GM23338 (cell line): ENCODE measurements at regions not wholly inside any gene's neighbourhood (a gene's known extent, or its start where the extent isn't known, plus 50 kb on each side); places are given as distances from the start of the nearest gene placed in this dataset.

Source experiments
- ATAC-seq: fragments of 200-7000 bp; cut with Tn5 transposase; 3 replicates; pipeline ENCODE4 v1.9.1; 2020
- DNase-seq: peaks from one replicate; pipeline ENCODE4 v3.0.0-alpha.2; 2015; ENCODE audit warnings: low spot score
- H2AFZ ChIP-seq: fragments of 200-600 bp; sonication (generic); 2 replicates; pipeline ENCODE4 v1.8.0; 2016; ENCODE audit warnings: antibody characterized with exemption, mild to moderate bottlenecking, moderate library complexity
- H3F3A ChIP-seq: fragments of 200-600 bp; sonication (generic); replicated peaks from 2 replicates; pipeline ENCODE4 v1.8.0; 2017; ENCODE audit warnings: antibody characterized with exemption, mixed run types, low read depth
- H3K27ac ChIP-seq: fragments of 200-600 bp; sonication (generic); 2 replicates; pipeline ENCODE4 v1.6.1; 2016; ENCODE audit warnings: low read depth
- H3K27me3 ChIP-seq: fragments of 200-600 bp; sonication (generic); 2 replicates; pipeline ENCODE4 v1.8.0; 2016; ENCODE audit warnings: mild to moderate bottlenecking, mixed run types, moderate library complexity; ENCODE audit not compliant: insufficient read depth
- H3K36me3 ChIP-seq: fragments of 200-600 bp; sonication (generic); 2 replicates; pipeline ENCODE4 v1.8.0; 2016; ENCODE audit warnings: mild to moderate bottlenecking; ENCODE audit not compliant: insufficient read depth
- H3K4me1 ChIP-seq: fragments of 200-600 bp; sonication (generic); 2 replicates; pipeline ENCODE4 v1.8.0; 2016; ENCODE audit warnings: mild to moderate bottlenecking, moderate library complexity; ENCODE audit not compliant: insufficient read depth
- H3K4me2 ChIP-seq: fragments of 200-600 bp; sonication (generic); 2 replicates; pipeline ENCODE4 v1.7.1; 2017; ENCODE audit warnings: mixed run types
- H3K4me3 ChIP-seq: fragments of 200-600 bp; sonication (generic); 2 replicates; pipeline ENCODE4 v1.6.1; 2016; ENCODE audit warnings: mixed run types
- H3K79me2 ChIP-seq: fragments of 200-600 bp; sonication (generic); replicated peaks from 2 replicates; pipeline ENCODE4 v1.8.0; 2017; ENCODE audit warnings: mild to moderate bottlenecking; ENCODE audit not compliant: insufficient read depth
- H3K9me2 ChIP-seq: fragments of 200-600 bp; sonication (generic); 2 replicates; pipeline ENCODE4 v1.8.0; 2017; ENCODE audit not compliant: insufficient read depth
- H4K20me1 ChIP-seq: fragments of 200-600 bp; sonication (generic); replicated peaks from 2 replicates; pipeline ENCODE4 v1.8.0; 2017; ENCODE audit warnings: mild to moderate bottlenecking; ENCODE audit not compliant: insufficient read depth
- H3K27ac Mint-ChIP-seq: 2 replicates; pipeline ENCODE4 v1.8.0; 2020; ENCODE audit warnings: inconsistent platforms, mild to moderate bottlenecking, moderate library complexity, mixed read lengths
- H3K27me3 Mint-ChIP-seq: 3 replicates; pipeline ENCODE4 v1.8.0; 2022; ENCODE audit warnings: low read depth, mild to moderate bottlenecking, moderate library complexity, mixed read lengths, inconsistent platforms; ENCODE audit not compliant: insufficient read depth, poor library complexity
- H3K36me3 Mint-ChIP-seq: 3 replicates; pipeline ENCODE4 v1.8.0; 2021; ENCODE audit warnings: low read depth, mild to moderate bottlenecking, inconsistent platforms, moderate library complexity, mixed read lengths
- H3K4me1 Mint-ChIP-seq: 3 replicates; pipeline ENCODE4 v1.8.0; 2020; ENCODE audit warnings: mild to moderate bottlenecking, inconsistent platforms, mixed read lengths
- H3K4me3 Mint-ChIP-seq: 3 replicates; pipeline ENCODE4 v1.8.0; 2021; ENCODE audit warnings: moderate library complexity, mild to moderate bottlenecking, inconsistent platforms, mixed read lengths
- H3K9me3 Mint-ChIP-seq: 3 replicates; pipeline ENCODE4 v1.8.0; 2020; ENCODE audit warnings: moderate library complexity, mild to moderate bottlenecking, inconsistent platforms, mixed read lengths
- CREB1 ChIP-seq: fragments of 250-450 bp; sonication (Bioruptor Pico); IDR thresholded peaks from 2 replicates; pipeline ENCODE4 v1.5.0; 2020; ENCODE audit warnings: low read depth, mild to moderate bottlenecking, moderate library complexity
- EZH2 ChIP-seq: fragments of 200-600 bp; sonication (generic); IDR thresholded peaks from one replicate; pipeline ENCODE4 v1.8.0; 2017; ENCODE audit warnings: antibody characterized with exemption, mild to moderate bottlenecking, low read depth; ENCODE audit not compliant: unreplicated experiment
- EZH2phosphoT487 ChIP-seq: fragments of 200-600 bp; sonication (generic); IDR thresholded peaks from one replicate; pipeline ENCODE4 v1.8.1; 2018; ENCODE audit warnings: antibody characterized with exemption; ENCODE audit not compliant: unreplicated experiment
- JUNB ChIP-seq: IDR thresholded peaks from one replicate; pipeline ENCODE4 v1.6.1; 2016; ENCODE audit warnings: antibody characterized with exemption; ENCODE audit not compliant: unreplicated experiment
- NANOG ChIP-seq: IDR thresholded peaks from 2 replicates; pipeline ENCODE4 v1.6.1; 2016; ENCODE audit warnings: antibody characterized with exemption, borderline replicate concordance
- POLR2AphosphoS5 ChIP-seq: IDR thresholded peaks from 2 replicates; pipeline ENCODE4 v1.6.1; 2016; ENCODE audit warnings: antibody characterized with exemption, low read depth
- STAT1 ChIP-seq: IDR thresholded peaks from one replicate; pipeline ENCODE4 v1.6.1; 2016; ENCODE audit warnings: antibody characterized with exemption; ENCODE audit not compliant: unreplicated experiment
- ZNF114 ChIP-seq: fragments of 250-450 bp; sonication (Bioruptor Pico); IDR thresholded peaks from 2 replicates; pipeline ENCODE4 v1.5.0; 2020; ENCODE audit warnings: mild to moderate bottlenecking, moderate library complexity
- ZNF331 ChIP-seq: fragments of 250-450 bp; sonication (Bioruptor Pico); IDR thresholded peaks from 2 replicates; pipeline ENCODE4 v1.5.0; 2020; ENCODE audit warnings: low read depth, mild to moderate bottlenecking, moderate library complexity
- TF ChIP-seq, protein P1 (sequence below): IDR thresholded peaks from 2 replicates; pipeline ENCODE4 v1.6.1; 2016; ENCODE audit warnings: antibody characterized with exemption
- TF ChIP-seq, protein P2 (sequence below): IDR thresholded peaks from one replicate; pipeline ENCODE4 v1.6.1; 2018; ENCODE audit warnings: antibody characterized with exemption; ENCODE audit not compliant: unreplicated experiment
- TF ChIP-seq, protein P3 (sequence below): fragments of 250-450 bp; sonication (Bioruptor Pico); IDR thresholded peaks from 2 replicates; pipeline ENCODE4 v1.5.0; 2020; ENCODE audit warnings: mild to moderate bottlenecking, moderate library complexity
- TF ChIP-seq, protein P4 (sequence below), 2 experiments: fragments of 200-600 bp in 1 of 2; sonication (generic) in 1 of 2; conservative IDR thresholded peaks; 2 replicates each; pipeline versions ENCODE4 v1.5.1 to v1.6.1; 2016 to 2017; ENCODE audit warnings: antibody characterized with exemption in 2 of 2, low read depth in 2 of 2, mild to moderate bottlenecking in 2 of 2, moderate library complexity in 1 of 2

DNA sequence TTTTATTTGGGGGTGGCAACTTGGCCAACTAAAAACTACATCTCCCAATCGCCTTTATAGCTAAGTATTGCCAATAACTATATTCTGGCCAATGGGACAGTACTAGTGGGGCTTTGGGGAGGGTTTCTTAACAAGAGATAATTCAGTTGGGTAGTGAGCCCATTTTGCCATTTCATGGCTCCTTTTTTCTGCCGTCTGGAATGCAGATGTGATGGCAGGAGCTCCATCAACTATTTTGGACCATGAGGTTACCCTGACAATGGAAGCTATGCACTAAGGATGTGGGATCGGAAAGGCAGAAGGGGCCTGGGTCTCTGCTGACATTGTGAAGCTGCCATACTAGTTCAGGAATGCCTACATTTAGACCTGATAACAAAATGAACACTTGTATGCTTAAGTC lies 67.0 kb upstream of the FOXC1 start:
- Histone ChIP-seq H3K4me3 (no peak overlapping the region), H3K79me2 (no peaks in the 10 kb centered on the region), H2AFZ (no peak overlapping the region), H3K4me2 (no peak overlapping the region), H3K36me3 (no peaks in the 10 kb centered on the region), H3K4me1 (no peaks in the 10 kb centered on the region), H3F3A (no peaks in the 10 kb centered on the region), H3K27ac (no peak overlapping the region), H3K27me3 (no peaks in the 10 kb centered on the region), H3K9me2 (peaks cover 4% of the 10 kb centered on the region), H4K20me1 (no peaks in the 10 kb centered on the region)
- DNase-seq (no peak), ATAC-seq (no peak)
- TF ChIP-seq CREB1 (CRISPR knock-in tag) = no peak
- no peak for TF ChIP-seq EZH2phosphoT487
- TF ChIP-seq, protein P1, sequence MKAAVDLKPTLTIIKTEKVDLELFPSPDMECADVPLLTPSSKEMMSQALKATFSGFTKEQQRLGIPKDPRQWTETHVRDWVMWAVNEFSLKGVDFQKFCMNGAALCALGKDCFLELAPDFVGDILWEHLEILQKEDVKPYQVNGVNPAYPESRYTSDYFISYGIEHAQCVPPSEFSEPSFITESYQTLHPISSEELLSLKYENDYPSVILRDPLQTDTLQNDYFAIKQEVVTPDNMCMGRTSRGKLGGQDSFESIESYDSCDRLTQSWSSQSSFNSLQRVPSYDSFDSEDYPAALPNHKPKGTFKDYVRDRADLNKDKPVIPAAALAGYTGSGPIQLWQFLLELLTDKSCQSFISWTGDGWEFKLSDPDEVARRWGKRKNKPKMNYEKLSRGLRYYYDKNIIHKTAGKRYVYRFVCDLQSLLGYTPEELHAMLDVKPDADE = no peak
- TF ChIP-seq, protein P2, sequence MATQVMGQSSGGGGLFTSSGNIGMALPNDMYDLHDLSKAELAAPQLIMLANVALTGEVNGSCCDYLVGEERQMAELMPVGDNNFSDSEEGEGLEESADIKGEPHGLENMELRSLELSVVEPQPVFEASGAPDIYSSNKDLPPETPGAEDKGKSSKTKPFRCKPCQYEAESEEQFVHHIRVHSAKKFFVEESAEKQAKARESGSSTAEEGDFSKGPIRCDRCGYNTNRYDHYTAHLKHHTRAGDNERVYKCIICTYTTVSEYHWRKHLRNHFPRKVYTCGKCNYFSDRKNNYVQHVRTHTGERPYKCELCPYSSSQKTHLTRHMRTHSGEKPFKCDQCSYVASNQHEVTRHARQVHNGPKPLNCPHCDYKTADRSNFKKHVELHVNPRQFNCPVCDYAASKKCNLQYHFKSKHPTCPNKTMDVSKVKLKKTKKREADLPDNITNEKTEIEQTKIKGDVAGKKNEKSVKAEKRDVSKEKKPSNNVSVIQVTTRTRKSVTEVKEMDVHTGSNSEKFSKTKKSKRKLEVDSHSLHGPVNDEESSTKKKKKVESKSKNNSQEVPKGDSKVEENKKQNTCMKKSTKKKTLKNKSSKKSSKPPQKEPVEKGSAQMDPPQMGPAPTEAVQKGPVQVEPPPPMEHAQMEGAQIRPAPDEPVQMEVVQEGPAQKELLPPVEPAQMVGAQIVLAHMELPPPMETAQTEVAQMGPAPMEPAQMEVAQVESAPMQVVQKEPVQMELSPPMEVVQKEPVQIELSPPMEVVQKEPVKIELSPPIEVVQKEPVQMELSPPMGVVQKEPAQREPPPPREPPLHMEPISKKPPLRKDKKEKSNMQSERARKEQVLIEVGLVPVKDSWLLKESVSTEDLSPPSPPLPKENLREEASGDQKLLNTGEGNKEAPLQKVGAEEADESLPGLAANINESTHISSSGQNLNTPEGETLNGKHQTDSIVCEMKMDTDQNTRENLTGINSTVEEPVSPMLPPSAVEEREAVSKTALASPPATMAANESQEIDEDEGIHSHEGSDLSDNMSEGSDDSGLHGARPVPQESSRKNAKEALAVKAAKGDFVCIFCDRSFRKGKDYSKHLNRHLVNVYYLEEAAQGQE = no peak
- no peak for TF ChIP-seq NANOG
- TF ChIP-seq, protein P3, sequence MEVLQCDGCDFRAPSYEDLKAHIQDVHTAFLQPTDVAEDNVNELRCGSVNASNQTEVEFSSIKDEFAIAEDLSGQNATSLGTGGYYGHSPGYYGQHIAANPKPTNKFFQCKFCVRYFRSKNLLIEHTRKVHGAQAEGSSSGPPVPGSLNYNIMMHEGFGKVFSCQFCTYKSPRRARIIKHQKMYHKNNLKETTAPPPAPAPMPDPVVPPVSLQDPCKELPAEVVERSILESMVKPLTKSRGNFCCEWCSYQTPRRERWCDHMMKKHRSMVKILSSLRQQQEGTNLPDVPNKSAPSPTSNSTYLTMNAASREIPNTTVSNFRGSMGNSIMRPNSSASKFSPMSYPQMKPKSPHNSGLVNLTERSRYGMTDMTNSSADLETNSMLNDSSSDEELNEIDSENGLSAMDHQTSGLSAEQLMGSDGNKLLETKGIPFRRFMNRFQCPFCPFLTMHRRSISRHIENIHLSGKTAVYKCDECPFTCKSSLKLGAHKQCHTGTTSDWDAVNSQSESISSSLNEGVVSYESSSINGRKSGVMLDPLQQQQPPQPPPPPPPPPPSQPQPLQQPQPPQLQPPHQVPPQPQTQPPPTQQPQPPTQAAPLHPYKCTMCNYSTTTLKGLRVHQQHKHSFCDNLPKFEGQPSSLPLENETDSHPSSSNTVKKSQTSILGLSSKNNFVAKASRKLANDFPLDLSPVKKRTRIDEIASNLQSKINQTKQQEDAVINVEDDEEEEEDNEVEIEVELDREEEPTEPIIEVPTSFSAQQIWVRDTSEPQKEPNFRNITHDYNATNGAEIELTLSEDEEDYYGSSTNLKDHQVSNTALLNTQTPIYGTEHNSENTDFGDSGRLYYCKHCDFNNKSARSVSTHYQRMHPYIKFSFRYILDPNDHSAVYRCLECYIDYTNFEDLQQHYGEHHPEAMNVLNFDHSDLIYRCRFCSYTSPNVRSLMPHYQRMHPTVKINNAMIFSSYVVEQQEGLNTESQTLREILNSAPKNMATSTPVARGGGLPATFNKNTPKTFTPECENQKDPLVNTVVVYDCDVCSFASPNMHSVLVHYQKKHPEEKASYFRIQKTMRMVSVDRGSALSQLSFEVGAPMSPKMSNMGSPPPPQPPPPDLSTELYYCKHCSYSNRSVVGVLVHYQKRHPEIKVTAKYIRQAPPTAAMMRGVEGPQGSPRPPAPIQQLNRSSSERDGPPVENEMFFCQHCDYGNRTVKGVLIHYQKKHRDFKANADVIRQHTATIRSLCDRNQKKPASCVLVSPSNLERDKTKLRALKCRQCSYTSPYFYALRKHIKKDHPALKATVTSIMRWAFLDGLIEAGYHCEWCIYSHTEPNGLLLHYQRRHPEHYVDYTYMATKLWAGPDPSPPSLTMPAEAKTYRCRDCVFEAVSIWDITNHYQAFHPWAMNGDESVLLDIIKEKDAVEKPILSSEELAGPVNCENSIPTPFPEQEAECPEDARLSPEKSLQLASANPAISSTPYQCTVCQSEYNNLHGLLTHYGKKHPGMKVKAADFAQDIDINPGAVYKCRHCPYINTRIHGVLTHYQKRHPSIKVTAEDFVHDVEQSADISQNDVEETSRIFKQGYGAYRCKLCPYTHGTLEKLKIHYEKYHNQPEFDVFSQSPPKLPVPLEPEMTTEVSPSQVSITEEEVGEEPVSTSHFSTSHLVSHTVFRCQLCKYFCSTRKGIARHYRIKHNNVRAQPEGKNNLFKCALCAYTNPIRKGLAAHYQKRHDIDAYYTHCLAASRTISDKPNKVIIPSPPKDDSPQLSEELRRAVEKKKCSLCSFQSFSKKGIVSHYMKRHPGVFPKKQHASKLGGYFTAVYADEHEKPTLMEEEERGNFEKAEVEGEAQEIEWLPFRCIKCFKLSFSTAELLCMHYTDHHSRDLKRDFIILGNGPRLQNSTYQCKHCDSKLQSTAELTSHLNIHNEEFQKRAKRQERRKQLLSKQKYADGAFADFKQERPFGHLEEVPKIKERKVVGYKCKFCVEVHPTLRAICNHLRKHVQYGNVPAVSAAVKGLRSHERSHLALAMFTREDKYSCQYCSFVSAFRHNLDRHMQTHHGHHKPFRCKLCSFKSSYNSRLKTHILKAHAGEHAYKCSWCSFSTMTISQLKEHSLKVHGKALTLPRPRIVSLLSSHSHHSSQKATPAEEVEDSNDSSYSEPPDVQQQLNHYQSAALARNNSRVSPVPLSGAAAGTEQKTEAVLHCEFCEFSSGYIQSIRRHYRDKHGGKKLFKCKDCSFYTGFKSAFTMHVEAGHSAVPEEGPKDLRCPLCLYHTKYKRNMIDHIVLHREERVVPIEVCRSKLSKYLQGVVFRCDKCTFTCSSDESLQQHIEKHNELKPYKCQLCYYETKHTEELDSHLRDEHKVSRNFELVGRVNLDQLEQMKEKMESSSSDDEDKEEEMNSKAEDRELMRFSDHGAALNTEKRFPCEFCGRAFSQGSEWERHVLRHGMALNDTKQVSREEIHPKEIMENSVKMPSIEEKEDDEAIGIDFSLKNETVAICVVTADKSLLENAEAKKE (CRISPR knock-in tag) = no peak
- TF ChIP-seq ZNF331 (CRISPR knock-in tag) = no peak
- TF ChIP-seq ZNF114 (CRISPR knock-in tag) = no peak
- TF ChIP-seq JUNB = no peak
- TF ChIP-seq POLR2AphosphoS5 = no peak
- no peak for TF ChIP-seq STAT1
- TF ChIP-seq, protein P4, sequence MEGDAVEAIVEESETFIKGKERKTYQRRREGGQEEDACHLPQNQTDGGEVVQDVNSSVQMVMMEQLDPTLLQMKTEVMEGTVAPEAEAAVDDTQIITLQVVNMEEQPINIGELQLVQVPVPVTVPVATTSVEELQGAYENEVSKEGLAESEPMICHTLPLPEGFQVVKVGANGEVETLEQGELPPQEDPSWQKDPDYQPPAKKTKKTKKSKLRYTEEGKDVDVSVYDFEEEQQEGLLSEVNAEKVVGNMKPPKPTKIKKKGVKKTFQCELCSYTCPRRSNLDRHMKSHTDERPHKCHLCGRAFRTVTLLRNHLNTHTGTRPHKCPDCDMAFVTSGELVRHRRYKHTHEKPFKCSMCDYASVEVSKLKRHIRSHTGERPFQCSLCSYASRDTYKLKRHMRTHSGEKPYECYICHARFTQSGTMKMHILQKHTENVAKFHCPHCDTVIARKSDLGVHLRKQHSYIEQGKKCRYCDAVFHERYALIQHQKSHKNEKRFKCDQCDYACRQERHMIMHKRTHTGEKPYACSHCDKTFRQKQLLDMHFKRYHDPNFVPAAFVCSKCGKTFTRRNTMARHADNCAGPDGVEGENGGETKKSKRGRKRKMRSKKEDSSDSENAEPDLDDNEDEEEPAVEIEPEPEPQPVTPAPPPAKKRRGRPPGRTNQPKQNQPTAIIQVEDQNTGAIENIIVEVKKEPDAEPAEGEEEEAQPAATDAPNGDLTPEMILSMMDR (conservative IDR thresholded peaks at IDR 0.05; ENCODE audit: low read depth in 2 of 2) = no peak
- TF ChIP-seq EZH2 = no peak
- no peaks in the 10 kb centered on the region for H3K36me3 Mint-ChIP-seq
- no peaks in the 10 kb centered on the region for H3K9me3 Mint-ChIP-seq
- H3K27ac Mint-ChIP-seq = no peak overlapping the region
- peaks cover 6% of the 10 kb centered on the region; the same call in 2 of the 3 replicates for H3K4me1 Mint-ChIP-seq
- H3K27me3 Mint-ChIP-seq = peaks cover 3% of the 10 kb centered on the region
- H3K4me3 Mint-ChIP-seq = no peak overlapping the region
